Activated naive CD4-positive, alpha-beta T cell treated with anti-CD3 and anti-CD28 coated beads, Interleukin-2, amount 50 U/mL, for 24 hours (primary cell): ENCODE measurements at regions not wholly inside any gene's neighbourhood (a gene's known extent, or its start where the extent isn't known, plus 50 kb on each side); places are given as distances from the start of the nearest gene placed in this dataset.
"Not testable (repeated sequence)": the region's sequence is repeated elsewhere in the genome, so short reads cannot be mapped to it uniquely, and the experiment has no call there.

Experiments used
- H3K27ac Mint-ChIP-seq: one replicate; pipeline ENCODE4 v1.8.0; 2021; ENCODE audit warnings: mild to moderate bottlenecking, mixed read lengths
- H3K27me3 Mint-ChIP-seq: one replicate; pipeline ENCODE4 v1.8.0; 2021; ENCODE audit warnings: mixed read lengths
- H3K36me3 Mint-ChIP-seq: one replicate; pipeline ENCODE4 v1.8.0; 2021; ENCODE audit warnings: mixed read lengths
- H3K4me1 Mint-ChIP-seq: one replicate; pipeline ENCODE4 v1.8.0; 2021; ENCODE audit warnings: mixed read lengths
- H3K4me3 Mint-ChIP-seq: one replicate; pipeline ENCODE4 v1.8.0; 2021; ENCODE audit warnings: mild to moderate bottlenecking, mixed read lengths
- H3K9me3 Mint-ChIP-seq: one replicate; pipeline ENCODE4 v1.8.0; 2021; ENCODE audit warnings: mixed read lengths

- Mint-ChIP-seq H3K36me3 (no peaks in the 10 kb centered on the region), H3K9me3 (no peaks in the 10 kb centered on the region), H3K27ac (no peak overlapping the region)
These were observed 115.1 kb upstream of the FRMD1 start for GRCh38 chr6:168193816-168194721.

GRCh38 chr6:168192901-168193815, 114.1 kb upstream of the FRMD1 start:
- H3K4me3 Mint-ChIP-seq: no peak overlapping the region
- no peak overlapping the region for H3K27ac Mint-ChIP-seq
- no peaks in the 10 kb centered on the region for H3K36me3 Mint-ChIP-seq
- H3K27me3 Mint-ChIP-seq: peaks cover 4% of the 10 kb centered on the region
- H3K4me1 Mint-ChIP-seq: no peaks in the 10 kb centered on the region
- no peaks in the 10 kb centered on the region for H3K9me3 Mint-ChIP-seq

More at GRCh38 chr6:168193816-168194721, 115.1 kb upstream of the FRMD1 start:
- Mint-ChIP-seq H3K4me1 (no peaks in the 10 kb centered on the region), H3K27me3 (peaks cover 4% of the 10 kb centered on the region), H3K4me3 (no peak overlapping the region)

GRCh38 chr6:168192195-168192900, 113.3 kb upstream of the FRMD1 start:
- no peaks in the 10 kb centered on the region for H3K36me3 Mint-ChIP-seq
- no peaks in the 10 kb centered on the region for H3K9me3 Mint-ChIP-seq
- H3K27me3 Mint-ChIP-seq: peaks cover 4% of the 10 kb centered on the region
- no peak overlapping the region for H3K27ac Mint-ChIP-seq
- no peaks in the 10 kb centered on the region for H3K4me1 Mint-ChIP-seq
- H3K4me3 Mint-ChIP-seq: no peak overlapping the region

GRCh38 chr6:168190646-168191443, 111.8 kb upstream of the FRMD1 start:
- H3K4me1 Mint-ChIP-seq: no peaks in the 10 kb centered on the region
- H3K27ac Mint-ChIP-seq: no peak overlapping the region
- no peaks in the 10 kb centered on the region for H3K9me3 Mint-ChIP-seq
- no peak overlapping the region for H3K4me3 Mint-ChIP-seq
- H3K36me3 Mint-ChIP-seq: no peaks in the 10 kb centered on the region
- H3K27me3 Mint-ChIP-seq: peaks cover 4% of the 10 kb centered on the region

GRCh38 chr6:168190014-168190405, 111.0 kb upstream of the FRMD1 start:
- H3K27me3 Mint-ChIP-seq: peaks cover 4% of the 10 kb centered on the region
- H3K27ac Mint-ChIP-seq: no peak overlapping the region

GRCh38 chr6:168189200-168190013, 110.4 kb upstream of the FRMD1 start:
- H3K27me3 Mint-ChIP-seq: peaks cover 4% of the 10 kb centered on the region
- no peaks in the 10 kb centered on the region for H3K36me3 Mint-ChIP-seq
- H3K27ac Mint-ChIP-seq: no peak overlapping the region
- H3K4me1 Mint-ChIP-seq: no peaks in the 10 kb centered on the region
- H3K9me3 Mint-ChIP-seq: no peaks in the 10 kb centered on the region
- no peak overlapping the region for H3K4me3 Mint-ChIP-seq

More at GRCh38 chr6:168190014-168190405, 111.0 kb upstream of the FRMD1 start:
- Mint-ChIP-seq H3K4me3 (no peak overlapping the region), H3K4me1 (no peaks in the 10 kb centered on the region), H3K36me3 (no peaks in the 10 kb centered on the region), H3K9me3 (no peaks in the 10 kb centered on the region)

- no peaks in the 10 kb centered on the region for H3K4me1 Mint-ChIP-seq
- no peaks in the 10 kb centered on the region for H3K9me3 Mint-ChIP-seq
- H3K4me3 Mint-ChIP-seq: no peak overlapping the region
- no peak overlapping the region for H3K27ac Mint-ChIP-seq
- peaks cover 4% of the 10 kb centered on the region for H3K27me3 Mint-ChIP-seq
- no peaks in the 10 kb centered on the region for H3K36me3 Mint-ChIP-seq
These were observed 109.6 kb upstream of the FRMD1 start for GRCh38 chr6:168188369-168189199.

GRCh38 chr6:168186438-168186837, 107.4 kb upstream of the FRMD1 start:
- Mint-ChIP-seq H3K27ac (no peak overlapping the region), H3K9me3 (no peaks in the 10 kb centered on the region), H3K4me1 (no peaks in the 10 kb centered on the region), H3K27me3 (no peaks in the 10 kb centered on the region), H3K36me3 (no peaks in the 10 kb centered on the region), H3K4me3 (no peak overlapping the region)

GRCh38 chr6:168186018-168186417, 107.0 kb upstream of the FRMD1 start:
- H3K27me3 Mint-ChIP-seq, H3K36me3 Mint-ChIP-seq, H3K27ac Mint-ChIP-seq, H3K9me3 Mint-ChIP-seq, H3K4me1 Mint-ChIP-seq, H3K4me3 Mint-ChIP-seq: not testable (repeated sequence)

GRCh38 chr6:168184701-168185100, 105.7 kb upstream of the FRMD1 start:
- no peak overlapping the region for H3K4me3 Mint-ChIP-seq
- no peak overlapping the region for H3K27ac Mint-ChIP-seq
- no peaks in the 10 kb centered on the region for H3K9me3 Mint-ChIP-seq
- H3K4me1 Mint-ChIP-seq: no peaks in the 10 kb centered on the region
- H3K27me3 Mint-ChIP-seq: no peaks in the 10 kb centered on the region
- no peaks in the 10 kb centered on the region for H3K36me3 Mint-ChIP-seq

GRCh38 chr6:168183613-168183970, 104.6 kb upstream of the FRMD1 start:
- H3K27me3 Mint-ChIP-seq: no peaks in the 10 kb centered on the region
- no peaks in the 10 kb centered on the region for H3K4me1 Mint-ChIP-seq
- no peaks in the 10 kb centered on the region for H3K9me3 Mint-ChIP-seq
- no peak overlapping the region for H3K4me3 Mint-ChIP-seq
- no peak overlapping the region for H3K27ac Mint-ChIP-seq
- no peaks in the 10 kb centered on the region for H3K36me3 Mint-ChIP-seq

GRCh38 chr6:168182908-168183612, 104.0 kb upstream of the FRMD1 start:
- Mint-ChIP-seq H3K4me1 (no peaks in the 10 kb centered on the region), H3K27me3 (no peaks in the 10 kb centered on the region), H3K9me3 (no peaks in the 10 kb centered on the region), H3K36me3 (no peaks in the 10 kb centered on the region), H3K27ac (no peak overlapping the region), H3K4me3 (no peak overlapping the region)

GRCh38 chr6:168182366-168182765, 103.4 kb upstream of the FRMD1 start:
- H3K27ac Mint-ChIP-seq: no peak overlapping the region

More at GRCh38 chr6:168182366-168182765, 103.4 kb upstream of the FRMD1 start:
- no peaks in the 10 kb centered on the region for H3K4me1 Mint-ChIP-seq
- no peaks in the 10 kb centered on the region for H3K36me3 Mint-ChIP-seq
- no peak overlapping the region for H3K4me3 Mint-ChIP-seq
- H3K9me3 Mint-ChIP-seq: no peaks in the 10 kb centered on the region
- H3K27me3 Mint-ChIP-seq: peaks cover under 1% of the 10 kb centered on the region
